Activated CD8-positive, alpha-beta memory T cell treated with anti-CD3 and anti-CD28 coated beads for 4 hours (primary cell): ENCODE measurements at regions not wholly inside any gene's neighbourhood (a gene's known extent, or its start where the extent isn't known, plus 50 kb on each side); places are given as distances from the start of the nearest gene placed in this dataset.

ENCODE experiments used
- DNase-seq, 2 donors: peaks; one replicate each; pipeline ENCODE4 v3.0.0-alpha.2; 2020; ENCODE audit warnings: low read depth in 2 of 2

DNA sequence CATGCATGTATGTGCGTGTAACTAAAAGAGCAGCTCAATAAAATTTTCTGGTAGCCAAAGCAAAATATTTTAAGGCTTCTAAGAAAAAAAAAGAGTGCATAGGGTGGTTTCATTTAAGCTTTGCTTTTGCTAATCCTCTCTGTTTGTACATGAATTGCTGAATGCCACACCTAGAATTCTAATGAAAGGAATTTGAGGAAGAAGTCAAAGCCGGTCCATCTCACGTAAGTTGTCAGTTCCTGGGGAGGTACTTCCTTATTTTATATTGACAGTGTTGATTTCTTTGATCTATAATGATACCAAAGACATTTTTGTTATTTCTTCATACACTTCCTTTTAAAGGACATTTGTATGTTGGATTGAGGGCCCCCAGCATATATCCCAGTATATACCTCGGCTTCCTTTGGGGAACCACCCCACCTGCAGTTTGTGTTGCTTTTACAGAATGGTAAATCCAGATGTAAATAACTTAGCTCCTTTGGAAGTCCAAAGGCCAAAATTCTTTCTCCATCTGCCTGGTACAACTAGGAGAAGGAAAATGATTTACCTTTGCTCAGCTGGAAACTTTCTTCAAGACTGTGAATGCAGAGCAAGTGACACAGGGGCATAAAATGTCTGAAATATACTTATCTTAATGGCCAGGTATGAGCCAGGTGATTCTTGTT is 420.9 kb upstream of the ATP2B1 start:
- no peak for DNase-seq

DNA sequence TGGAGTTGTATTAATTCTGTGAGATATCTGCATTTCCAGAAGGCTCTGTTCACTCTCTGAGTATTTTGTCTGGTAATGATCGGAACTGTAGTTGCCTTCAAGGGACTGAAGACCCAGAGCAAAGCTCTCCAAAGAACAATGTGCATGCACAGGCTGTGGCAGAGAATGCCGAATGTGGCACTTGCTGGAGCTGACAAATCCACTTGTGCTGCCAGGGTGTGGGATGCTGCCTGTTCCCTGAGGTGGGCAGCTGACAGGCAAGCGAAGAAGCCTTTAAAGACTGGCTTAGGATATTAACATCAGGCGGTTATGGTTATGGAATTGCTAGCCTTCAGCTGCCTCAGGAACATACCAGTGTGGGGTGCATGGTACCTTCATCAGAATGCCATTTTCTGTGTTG is 419.9 kb upstream of the ATP2B1 start:
- no peak for DNase-seq

DNA sequence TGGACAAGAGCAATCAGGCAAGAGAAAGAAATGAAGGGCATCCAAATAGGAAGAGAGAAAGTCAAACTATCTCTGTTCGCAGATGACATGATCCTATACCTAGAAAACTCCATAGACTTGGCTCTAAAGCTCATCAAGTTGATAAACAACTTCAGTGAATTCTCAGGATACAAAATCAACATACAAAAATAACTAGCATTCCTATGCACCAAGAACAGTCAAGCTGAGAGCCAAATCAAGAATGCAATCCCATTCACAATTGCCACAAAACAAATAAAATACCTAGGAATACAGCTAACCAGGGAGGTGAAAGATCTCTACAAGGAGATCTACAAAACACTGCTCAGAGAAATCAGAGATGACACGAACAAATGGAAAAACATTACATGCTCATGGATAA is 417.5 kb upstream of the ATP2B1 start:
- DNase-seq = no peak

DNA sequence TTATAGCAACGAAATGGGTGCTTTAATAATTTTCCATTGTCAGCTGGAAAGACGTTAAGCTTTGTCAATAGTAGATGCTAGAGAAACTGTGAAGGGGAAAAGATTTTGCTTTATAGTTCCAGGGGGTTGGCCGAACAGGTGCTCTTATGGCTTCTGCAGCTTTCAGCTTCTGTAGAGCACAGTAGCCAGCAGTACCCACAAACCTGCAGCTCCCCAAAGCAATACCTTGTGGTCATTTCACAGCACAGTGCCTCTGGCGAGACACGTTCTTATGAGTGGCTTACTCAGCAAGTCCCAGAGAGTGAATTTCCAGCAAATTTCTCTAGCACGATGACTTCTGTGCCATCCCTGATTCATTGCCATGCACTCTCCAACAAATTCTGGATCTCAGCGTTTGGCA is 416.3 kb upstream of the ATP2B1 start:
- no peak for DNase-seq

DNA sequence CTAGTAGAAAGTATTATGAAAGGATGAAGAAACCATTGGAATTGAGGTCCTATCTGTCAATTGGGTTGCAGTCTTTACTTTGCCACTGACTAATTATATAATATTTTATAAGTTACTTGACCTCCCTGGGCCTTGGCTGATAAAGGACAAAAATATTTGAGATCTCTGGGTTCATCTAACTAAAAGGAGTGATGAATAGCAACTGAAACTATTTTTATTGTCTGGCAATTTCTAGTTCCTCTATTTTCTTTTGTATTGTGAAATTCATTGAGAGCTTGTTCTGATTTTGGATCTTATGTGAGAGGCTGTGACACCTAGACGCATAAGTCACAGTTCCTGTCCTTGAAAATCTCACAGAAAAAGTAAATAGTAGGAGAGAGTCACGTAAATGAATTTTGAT is 415.7 kb upstream of the ATP2B1 start:
- no peak for DNase-seq

DNA sequence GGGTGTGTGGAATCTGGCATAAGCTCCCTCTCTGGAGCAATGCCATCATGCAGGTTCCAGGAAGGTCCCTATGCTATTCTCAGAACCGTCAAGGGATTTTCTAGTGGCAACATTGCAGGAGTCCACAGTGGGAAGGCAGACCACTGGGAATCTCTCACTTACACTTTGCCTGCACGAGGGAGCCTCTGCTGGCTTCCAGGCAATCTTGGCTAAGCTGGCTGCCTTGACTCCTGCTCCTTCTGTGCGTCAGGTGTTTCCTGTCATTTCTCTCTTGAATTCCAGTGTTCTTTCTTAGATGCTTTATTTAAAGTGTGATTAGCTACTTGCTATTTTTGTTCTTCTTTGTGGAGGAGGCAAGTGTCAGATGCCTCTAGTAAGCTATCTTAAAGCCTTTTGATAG is 414.0 kb upstream of the ATP2B1 start:
- no peak for DNase-seq

DNA sequence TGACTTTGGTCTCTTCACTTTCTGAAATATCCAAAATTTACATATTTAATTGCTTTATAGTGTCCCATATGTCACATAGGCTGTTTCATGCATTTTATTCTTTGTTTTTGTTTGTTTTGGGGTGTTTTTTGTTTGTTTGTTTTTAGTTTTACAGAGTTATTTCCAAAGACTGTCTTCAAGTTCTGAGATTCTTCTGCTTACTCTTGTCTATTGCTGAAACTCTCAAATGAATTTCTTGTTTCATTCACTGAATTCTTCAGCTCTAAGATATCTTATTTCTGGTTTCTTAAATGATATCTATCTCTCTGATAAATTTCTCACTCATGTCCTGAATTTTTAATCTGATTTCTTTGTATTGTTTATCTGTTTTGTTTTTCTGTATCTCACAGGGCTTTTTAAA is 412.0 kb upstream of the ATP2B1 start:
- DNase-seq = no peak

DNA sequence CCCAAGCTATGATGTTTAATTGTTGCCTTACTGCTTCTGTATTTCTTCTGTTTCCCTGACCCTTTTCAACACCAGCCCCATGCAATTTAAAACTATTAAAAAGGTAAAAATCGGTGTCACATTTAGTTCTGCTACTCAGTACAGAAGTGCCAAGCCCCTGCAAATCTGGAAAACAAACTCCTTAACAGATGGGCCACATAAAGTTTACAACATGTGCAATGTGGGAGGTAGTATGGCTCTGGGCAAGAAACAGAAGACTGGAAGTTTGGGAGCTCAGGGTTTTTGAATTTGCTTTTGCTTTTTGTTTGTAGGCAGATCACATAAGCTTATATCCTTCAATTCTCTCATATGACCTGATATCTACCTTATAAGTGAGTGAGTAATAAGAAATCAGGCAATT is 404.0 kb upstream of the ATP2B1 start:
- no peak for DNase-seq

DNA sequence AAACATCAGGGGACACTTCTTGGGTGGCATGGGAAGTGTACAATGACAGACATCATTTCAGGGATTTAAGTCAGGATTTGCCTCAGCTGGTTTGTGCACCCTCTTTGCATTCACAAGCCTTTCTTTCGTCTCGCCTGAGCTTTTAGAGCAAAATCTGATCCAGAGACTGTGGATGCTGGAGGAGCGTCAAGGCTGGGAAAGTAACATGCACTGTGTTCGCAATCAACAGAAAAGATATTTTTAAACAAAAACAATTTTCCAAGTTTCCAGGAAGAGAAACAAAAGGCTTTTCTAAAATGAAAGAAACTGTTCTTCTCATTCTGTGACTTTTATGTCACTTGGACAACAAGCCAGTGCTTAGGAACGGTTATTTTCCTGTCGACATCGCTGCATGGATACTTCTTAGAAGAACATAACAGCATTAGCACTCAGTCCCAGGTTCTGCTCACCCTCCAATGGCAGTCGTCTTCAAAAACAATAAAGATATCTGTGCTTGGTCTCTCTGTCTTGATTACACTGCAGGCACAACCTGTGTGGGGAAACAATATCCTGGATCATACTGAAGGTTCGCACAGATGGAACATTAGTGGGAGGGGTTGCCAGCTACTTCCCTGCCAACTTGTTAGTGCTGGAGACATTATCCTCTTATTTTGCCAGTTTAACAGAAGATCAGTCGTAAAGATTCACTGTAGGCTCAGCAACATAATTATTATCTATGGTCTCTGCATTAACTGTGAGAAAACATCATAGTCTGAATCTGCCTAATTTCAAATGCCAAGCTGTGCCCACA is 403.3 kb upstream of the ATP2B1 start:
- no peak for DNase-seq

DNA sequence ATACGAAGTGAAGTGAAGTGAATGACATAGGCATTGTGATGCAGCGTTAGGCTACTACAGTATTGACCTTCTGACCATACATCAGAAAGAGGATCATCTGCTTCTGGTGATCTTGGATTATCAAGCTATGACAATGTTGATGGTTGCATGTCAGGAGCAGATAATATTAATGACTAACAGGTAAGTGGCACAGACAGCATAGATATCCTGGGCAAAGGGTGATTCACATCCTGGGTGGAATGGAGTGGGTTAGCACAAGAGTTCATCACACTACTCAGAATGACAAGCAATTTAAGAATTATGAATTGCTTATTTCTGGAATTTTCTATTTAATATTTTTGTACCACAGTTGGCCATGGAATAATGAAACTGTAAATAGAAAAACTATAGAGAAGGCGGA is 397.9 kb upstream of the ATP2B1 start:
- no peak for DNase-seq

DNA sequence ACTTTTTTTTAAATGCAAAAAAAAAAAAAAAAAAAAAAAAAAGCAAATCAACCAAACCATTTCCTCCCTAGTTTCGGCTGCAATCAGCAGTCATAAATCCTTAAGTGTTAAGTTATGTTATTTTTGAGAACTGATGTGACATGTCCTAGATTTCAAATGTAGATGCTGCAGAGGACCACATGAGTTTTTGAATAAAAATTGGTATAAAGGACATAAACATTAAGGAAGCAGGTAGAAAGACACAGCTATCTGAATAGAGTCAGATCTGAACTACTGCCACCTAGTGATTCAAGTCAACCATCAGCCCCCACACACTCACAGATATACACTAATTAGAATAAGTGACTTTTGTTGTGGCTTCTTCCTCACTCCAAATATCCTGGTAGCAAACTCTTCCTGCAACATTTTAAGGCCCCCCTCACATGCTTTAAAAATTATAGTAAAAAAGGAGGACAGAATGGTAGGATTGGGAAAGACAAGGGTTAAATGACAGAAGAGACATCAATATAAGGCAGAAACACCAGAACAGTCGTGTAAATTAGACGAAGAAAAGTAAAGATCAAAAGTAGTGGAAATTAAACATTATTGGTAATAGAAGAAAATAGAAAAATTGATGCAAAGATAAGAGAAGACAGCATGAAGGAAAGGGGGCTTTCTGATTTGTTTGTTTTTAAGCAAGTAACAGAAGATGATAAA is 394.5 kb upstream of the ATP2B1 start:
- DNase-seq = no peak

DNA sequence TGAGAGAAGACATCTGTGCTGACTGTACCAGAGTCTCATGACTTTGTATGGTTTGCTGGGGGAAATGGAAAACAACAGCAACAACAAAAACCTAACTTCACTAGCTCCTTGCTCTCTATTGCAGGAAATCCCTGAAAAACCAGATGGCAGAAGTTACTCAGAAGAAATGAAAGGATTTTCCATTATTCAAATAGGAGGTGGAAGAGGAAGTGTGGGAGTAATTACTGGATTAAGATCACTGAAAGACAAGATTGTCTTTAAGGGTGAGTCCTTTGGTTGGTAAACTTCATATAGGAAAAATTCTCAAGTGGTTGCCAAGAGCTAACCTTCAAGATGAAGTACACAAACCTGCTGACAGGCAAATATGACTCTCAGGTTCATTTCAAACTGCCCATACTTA is 391.9 kb upstream of the ATP2B1 start:
- no peak for DNase-seq

DNA sequence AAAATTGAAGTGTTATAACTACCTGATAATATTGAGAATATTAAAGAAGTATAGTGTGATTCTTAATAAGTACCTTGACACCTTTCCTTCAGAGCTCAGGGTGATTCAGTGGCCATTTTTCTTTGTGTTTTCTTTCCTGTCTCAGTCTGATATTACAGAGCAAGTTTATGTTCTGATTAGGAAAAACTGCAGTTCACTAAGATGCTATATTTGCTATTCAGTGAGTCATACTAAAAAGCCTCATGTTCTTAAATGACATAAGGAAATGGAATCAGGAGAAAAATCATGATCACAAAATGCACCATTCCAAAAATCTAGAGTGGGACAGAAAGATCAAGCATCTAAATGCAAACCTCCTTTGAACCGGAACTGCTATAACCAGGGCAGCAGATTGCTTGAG is 390.6 kb upstream of the ATP2B1 start:
- no peak for DNase-seq

DNA sequence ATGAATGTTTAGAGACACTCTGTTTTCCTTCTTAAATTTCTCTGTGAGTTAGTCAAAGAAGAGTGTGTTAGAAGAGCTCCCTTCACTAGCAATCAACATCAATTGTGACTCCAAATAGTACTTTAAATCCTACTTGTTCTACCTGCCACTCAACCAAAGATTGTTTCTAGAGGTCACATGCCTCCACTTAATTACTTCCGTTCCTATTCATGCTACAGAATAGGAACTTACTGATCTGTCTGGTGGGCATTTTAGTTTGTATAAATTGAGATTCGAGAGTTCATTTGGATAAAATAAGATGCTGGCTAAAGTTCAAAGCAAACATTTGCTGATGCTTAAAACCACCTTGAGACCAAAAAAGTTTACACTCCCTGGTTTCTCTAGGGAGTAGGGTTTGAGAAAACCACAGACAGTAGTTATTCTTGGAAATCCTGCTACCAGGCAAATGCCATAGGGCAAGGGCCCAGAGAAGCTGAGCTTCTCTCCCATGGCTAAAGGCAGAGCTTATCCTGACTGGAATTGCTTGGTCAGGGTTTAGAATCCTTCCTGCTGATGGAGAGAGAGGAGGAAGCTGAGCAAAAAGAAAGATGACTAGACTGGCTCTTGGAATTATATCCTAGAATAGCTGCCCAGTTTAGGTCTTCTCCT is 389.6 kb upstream of the ATP2B1 start:
- no peak for DNase-seq

DNA sequence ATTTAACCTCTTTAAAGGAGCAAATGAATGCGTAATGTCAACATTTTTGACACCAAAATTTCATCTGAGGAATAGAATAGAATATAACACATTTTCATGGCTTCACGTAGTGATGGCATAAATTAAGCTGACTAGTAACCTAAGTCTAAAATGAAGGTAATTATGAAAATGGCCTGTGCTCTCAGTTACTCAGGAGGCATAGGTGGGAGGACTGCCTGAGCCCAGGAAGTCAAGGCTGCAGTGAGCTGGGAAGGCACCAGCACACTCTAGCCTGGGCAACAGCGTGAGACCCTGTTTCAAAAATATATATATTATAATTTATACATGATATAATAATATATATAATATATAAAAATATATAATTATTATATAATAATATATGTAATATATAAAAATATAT is 383.2 kb upstream of the ATP2B1 start:
- no peak for DNase-seq

DNA sequence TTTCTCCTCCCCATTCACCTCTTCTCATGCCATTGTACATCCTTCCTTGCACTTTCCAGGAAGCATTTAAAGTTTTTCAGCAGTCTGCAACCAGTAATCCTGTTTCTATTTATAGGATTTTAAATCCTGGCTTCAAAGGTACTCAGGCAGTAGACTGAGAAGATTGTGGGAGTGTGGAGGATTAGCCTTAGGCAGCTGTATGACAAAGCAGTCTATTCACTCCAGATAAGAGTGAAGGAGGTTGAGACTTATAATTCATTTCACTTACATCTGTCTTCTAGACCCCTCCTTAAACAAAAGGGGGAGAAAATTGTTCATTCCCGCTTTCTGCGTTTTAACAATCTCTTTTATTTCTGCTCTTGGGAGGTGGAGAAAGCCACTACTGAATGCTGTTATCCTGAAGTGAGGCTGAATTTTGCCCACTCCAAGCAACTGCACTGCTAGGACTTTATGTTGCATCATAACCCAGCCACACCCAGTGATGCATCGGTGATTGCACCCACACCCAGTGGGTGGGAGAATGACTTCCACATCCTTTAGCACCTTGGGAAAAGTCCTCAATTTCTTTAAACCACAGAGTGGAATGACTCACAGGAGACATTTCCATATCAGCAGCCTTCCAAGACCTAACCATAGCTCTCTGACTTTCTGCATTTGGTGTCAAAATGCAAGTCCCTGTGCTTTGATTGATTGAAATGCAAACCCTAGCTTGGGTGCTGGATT is 382.5 kb upstream of the ATP2B1 start:
- no peak for DNase-seq

DNA sequence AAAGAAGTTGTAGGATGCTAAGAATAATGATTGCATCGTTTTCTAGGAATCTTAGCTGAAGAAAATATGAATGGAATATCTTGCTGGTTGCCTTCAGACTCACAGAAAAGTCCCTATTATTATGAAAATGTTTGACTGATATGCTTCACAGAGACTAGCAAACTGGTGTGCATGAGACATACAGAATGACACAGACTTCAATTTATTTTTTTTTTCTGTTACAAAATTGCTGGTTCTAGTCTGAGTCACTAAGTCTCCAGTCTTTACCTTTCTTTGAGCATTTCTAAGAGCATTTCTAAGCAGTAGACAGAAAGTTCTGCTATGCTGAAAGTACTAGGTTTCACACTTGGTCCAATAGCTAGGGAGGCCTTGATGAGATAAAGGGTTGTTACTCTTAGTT is 377.6 kb upstream of the ATP2B1 start:
- DNase-seq = no peak

DNA sequence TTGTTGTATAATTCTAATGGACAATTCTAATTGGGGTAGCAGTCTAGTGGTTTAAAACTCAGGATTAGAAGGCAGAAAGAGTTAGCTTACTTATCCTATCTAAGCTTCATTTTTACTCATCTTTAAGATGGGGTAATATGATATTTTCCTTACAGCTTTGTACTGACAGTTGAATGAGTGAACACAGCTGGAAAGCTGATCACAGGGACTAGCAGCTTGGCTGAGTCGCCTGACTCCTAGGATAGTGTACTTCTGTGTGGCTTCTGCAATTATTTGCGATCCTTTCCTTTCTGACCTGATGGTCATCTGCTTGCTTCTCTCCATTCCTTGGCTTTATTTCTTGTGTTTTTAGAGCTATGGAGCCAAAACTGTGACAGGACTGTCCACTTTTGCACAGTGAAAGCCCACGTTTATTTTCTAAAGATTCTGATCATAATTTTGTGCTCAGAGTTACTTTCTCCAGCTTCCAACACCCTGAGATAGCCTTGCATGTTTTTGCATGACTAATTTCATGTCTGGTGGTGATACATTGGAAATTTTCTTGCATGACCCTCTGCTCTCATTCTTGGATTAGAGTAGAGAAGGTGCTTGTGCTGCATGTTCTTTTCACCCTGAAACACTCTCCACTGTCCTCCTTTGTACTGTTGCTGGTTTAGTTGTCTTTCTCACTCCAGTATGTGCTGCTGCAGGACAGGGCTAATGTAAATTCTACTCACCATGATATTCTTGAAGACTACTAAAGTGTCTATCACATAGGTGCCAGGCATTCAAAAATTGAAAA is 377.0 kb upstream of the ATP2B1 start:
- DNase-seq = no peak

DNA sequence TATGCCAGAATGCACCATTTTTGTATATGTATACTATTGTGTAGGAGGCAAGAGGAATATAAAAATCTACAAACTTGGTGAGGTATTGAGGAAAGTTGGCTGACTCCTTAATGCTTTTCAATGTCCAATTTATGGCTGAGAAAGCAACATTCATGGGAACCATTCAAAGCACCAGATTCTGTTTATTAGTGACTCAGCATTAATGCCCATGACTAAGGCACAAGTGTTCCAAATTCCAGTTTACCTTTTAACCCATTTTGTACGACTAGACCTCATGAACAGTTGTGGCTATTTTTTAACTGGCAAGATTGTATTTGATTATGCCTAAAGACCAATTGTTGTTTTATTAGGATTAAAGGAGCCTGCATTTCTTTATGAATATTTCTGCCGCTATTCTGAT is 375.4 kb upstream of the ATP2B1 start:
- no peak for DNase-seq

DNA sequence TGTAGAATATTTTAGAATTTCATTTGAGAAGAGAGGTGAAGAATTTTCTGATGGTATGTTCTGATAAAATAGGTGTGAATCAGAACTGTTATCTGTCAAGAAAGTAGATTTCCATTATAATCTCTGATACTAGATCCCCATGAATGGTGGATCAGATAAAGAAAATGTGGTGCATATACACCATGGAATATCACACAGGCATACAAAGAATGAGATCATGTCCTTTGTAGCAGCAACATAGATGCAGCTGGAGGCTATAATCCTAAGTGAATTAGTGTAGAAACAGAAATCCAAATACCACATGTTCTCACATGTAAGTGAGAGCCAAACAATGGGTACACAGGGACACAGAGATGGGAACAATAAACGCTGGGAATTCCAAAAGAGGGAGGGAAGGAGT is 372.0 kb upstream of the ATP2B1 start:
- DNase-seq = no peak

DNA sequence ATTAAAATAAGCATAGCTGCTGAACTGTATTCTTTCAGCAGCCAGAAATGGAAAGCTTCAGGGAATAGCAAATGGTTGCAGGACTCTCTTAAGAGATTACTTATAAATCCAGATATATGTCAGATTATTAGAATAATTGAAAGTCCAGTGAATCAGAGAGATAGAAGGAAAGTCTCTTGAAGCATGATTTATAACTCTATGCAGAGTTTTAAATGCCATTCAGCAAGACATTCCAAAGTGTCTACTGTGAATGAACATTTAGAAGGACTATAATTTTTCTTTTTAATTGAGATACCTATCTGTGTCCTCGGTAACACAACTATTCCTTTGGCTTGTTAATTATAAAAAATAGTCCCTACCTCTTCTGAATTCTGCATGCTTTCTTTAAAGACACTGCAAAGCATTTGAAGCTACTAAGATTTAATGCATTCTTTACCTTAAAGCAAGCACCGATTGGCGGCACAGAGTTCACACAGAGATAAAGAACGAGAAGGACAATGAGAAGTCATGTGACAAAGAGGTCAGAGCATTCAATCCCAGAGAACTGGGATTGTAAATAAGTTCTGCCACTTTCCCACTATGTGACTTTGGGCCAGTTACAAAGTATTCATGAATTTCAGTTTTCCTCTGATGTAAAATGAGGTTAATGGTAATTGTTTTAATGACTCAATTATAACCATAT is 371.0 kb upstream of the ATP2B1 start:
- DNase-seq = no peak
